CD14-positive monocyte (primary cell): ENCODE measurements at regions not wholly inside any gene's neighbourhood (a gene's known extent, or its start where the extent isn't known, plus 50 kb on each side); places are given as distances from the start of the nearest gene placed in this dataset.

Source experiments
- DNase-seq, 3 donors: peaks; one replicate each; pipeline ENCODE4 v3.0.0-alpha.2; 2011 to 2022
- H2AFZ ChIP-seq: 2 replicates; pipeline ENCODE4 v1.6.0; 2012; ENCODE audit warnings: mild to moderate bottlenecking, low read depth, low read length, inconsistent platforms; ENCODE audit not compliant: insufficient read depth, poor library complexity, severe bottlenecking
- H3K27ac ChIP-seq, 2 donors: 1 replicate in 1 of 2; 2 replicates in 1 of 2; pipeline ENCODE4 v1.5.1; 2012 to 2013; ENCODE audit warnings: low read length in 2 of 2, control low read depth in 1 of 2, inconsistent platforms in 1 of 2, low read depth in 1 of 2, mild to moderate bottlenecking in 1 of 2
- H3K27me3 ChIP-seq, 2 donors: one replicate each; pipeline versions ENCODE4 v1.6.0 to v1.6.1; 2011 to 2013; ENCODE audit warnings: low read length in 2 of 2; ENCODE audit not compliant: control insufficient read depth in 2 of 2, insufficient read depth in 2 of 2
- H3K36me3 ChIP-seq, 2 donors: replicated peaks in 1 of 2; 1 replicate in 1 of 2; 2 replicates in 1 of 2; pipeline versions ENCODE4 v1.5.1 to v1.6.1; 2012 to 2013; ENCODE audit warnings: low read length in 2 of 2, control low read depth in 1 of 2, inconsistent platforms in 1 of 2, mild to moderate bottlenecking in 1 of 2; ENCODE audit not compliant: insufficient read depth in 2 of 2, control insufficient read depth in 1 of 2
- H3K4me1 ChIP-seq, 2 donors: 1 replicate in 1 of 2; 2 replicates in 1 of 2; pipeline versions ENCODE4 v1.5.1 to v1.6.1; 2012 to 2013; ENCODE audit warnings: low read length in 2 of 2, control low read depth in 1 of 2, inconsistent platforms in 1 of 2, mild to moderate bottlenecking in 1 of 2, moderate library complexity in 1 of 2; ENCODE audit not compliant: insufficient read depth in 2 of 2, control insufficient read depth in 1 of 2
- H3K4me2 ChIP-seq: replicated peaks from 2 replicates; pipeline ENCODE3; 2012; ENCODE audit warnings: low read length, moderate library complexity, mild to moderate bottlenecking; ENCODE audit not compliant: poor library complexity, severe bottlenecking; ENCODE audit errors: extremely low read depth
- H3K4me3 ChIP-seq, 3 experiments: fragments of 200-600 bp in 1 of 3; sonication (generic) in 1 of 3; replicated peaks in 1 of 3; 1 replicate in 2 of 3; 2 replicates in 1 of 3; pipeline ENCODE4 v1.5.1; 2011 to 2013; ENCODE audit warnings: low read length in 3 of 3, mild to moderate bottlenecking in 3 of 3, control low read depth in 2 of 3, low read depth in 2 of 3, inconsistent platforms in 1 of 3, moderate library complexity in 1 of 3
- H3K79me2 ChIP-seq: 2 replicates; pipeline ENCODE4 v1.6.0; 2012; ENCODE audit warnings: mild to moderate bottlenecking, control low read depth, inconsistent platforms, low read length, moderate library complexity; ENCODE audit not compliant: insufficient read depth
- H3K9ac ChIP-seq: 2 replicates; pipeline ENCODE4 v1.6.0; 2017; ENCODE audit warnings: low read length, mild to moderate bottlenecking; ENCODE audit not compliant: insufficient read depth, poor library complexity, severe bottlenecking
- H3K9me3 ChIP-seq, 2 donors: replicated peaks in 1 of 2; 1 replicate in 1 of 2; 2 replicates in 1 of 2; pipeline versions ENCODE4 v1.5.1 to v1.6.1; 2012 to 2013; ENCODE audit warnings: low read length in 2 of 2, control low read depth in 1 of 2; ENCODE audit not compliant: control insufficient read depth in 1 of 2, insufficient read depth in 1 of 2
- H4K20me1 ChIP-seq: 2 replicates; pipeline ENCODE4 v1.6.0; 2012; ENCODE audit warnings: mild to moderate bottlenecking, low read length, control low read depth, moderate library complexity; ENCODE audit not compliant: insufficient read depth
- H3K27ac Mint-ChIP-seq, 7 donors: one replicate each; pipeline ENCODE4 v1.8.0; 2020; ENCODE audit warnings: mild to moderate bottlenecking in 7 of 7, mixed read lengths in 7 of 7, moderate library complexity in 6 of 7, inconsistent platforms in 2 of 7
- H3K27me3 Mint-ChIP-seq, 3 donors: one replicate each; pipeline ENCODE4 v1.8.0; 2021 to 2022; ENCODE audit warnings: low read depth in 3 of 3, mild to moderate bottlenecking in 3 of 3, mixed read lengths in 3 of 3, moderate library complexity in 3 of 3, inconsistent platforms in 1 of 3
- H3K36me3 Mint-ChIP-seq, 2 donors: one replicate each; pipeline ENCODE4 v1.8.0; 2020; ENCODE audit warnings: mixed read lengths in 2 of 2, inconsistent platforms in 1 of 2, mild to moderate bottlenecking in 1 of 2
- H3K4me1 Mint-ChIP-seq: one replicate; pipeline ENCODE4 v1.8.0; 2020; ENCODE audit warnings: mild to moderate bottlenecking, mixed read lengths
- H3K4me3 Mint-ChIP-seq, 2 donors: one replicate each; pipeline ENCODE4 v1.8.0; 2020; ENCODE audit warnings: mild to moderate bottlenecking in 2 of 2, mixed read lengths in 2 of 2, moderate library complexity in 1 of 2
- H3K9me3 Mint-ChIP-seq, 7 donors: one replicate each; pipeline ENCODE4 v1.8.0; 2020 to 2022; ENCODE audit warnings: mixed read lengths in 7 of 7, mild to moderate bottlenecking in 6 of 7, moderate library complexity in 6 of 7, inconsistent platforms in 2 of 7
- CTCF ChIP-seq: fragments of 200-600 bp; IDR thresholded peaks from one replicate; pipeline ENCODE4 v1.8.0; 2022; ENCODE audit warnings: antibody characterized with exemption, mild to moderate bottlenecking
- WGBS: methylation state at CpG from one replicate; pipeline ENCODE4 v1.1.5; 2013; ENCODE audit warnings: missing lambda C conversion rate; ENCODE audit not compliant: insufficient coverage; 5-methylcytosine and 5-hydroxymethylcytosine counted together
- intact Hi-C, 2 donors: fragments of 100-400 bp; cut with micrococcal nuclease; formaldehyde crosslinking; loops; one replicate each; pipeline versions ENCODE4 v1.15.0 to v1.15.1; 2023

GRCh38 chr11:59292611-59293010 lies 66.1 kb upstream of the OR5AN1 start:
- Mint-ChIP-seq H3K4me3 (no peak overlapping the region), H3K4me1 (peaks cover 24% of the 10 kb centered on the region), H3K27ac (no peak overlapping the region), H3K27me3 (peaks cover 0 to 5% (median 1%) of the 10 kb centered on the region in 3 donors), H3K36me3 (peaks cover 1 to 2% of the 10 kb centered on the region in 2 donors), H3K9me3 (peaks cover 0 to 5% (median 2%) of the 10 kb centered on the region in 7 donors)
- H3K4me3 ChIP-seq, result no peak overlapping the region
- WGBS, result no CpG with 5 or more reads among the region's 3 CpGs
- peaks cover 22 to 26% of the 10 kb centered on the region in 2 donors for H3K4me1 ChIP-seq
- no peaks in the 10 kb centered on the region for H4K20me1 ChIP-seq
- intact Hi-C loops, result loop anchor here in 1 of 2 donors (5.0 kb wide), 1 partner anchor 140 kb away; no protein-coding TSS in a partner anchor
- H3K27me3 ChIP-seq, result no peaks in the 10 kb centered on the region
- DNase-seq, result no peak
- TF ChIP-seq CTCF, result no peak
- no peaks in the 10 kb centered on the region for H3K79me2 ChIP-seq
- H3K9me3 ChIP-seq, result no peaks in the 10 kb centered on the region
- no peak overlapping the region for H3K4me2 ChIP-seq
- H3K27ac ChIP-seq, result no peak overlapping the region
- no peaks in the 10 kb centered on the region for H3K36me3 ChIP-seq
- no peak overlapping the region for H3K9ac ChIP-seq
- no peak overlapping the region for H2AFZ ChIP-seq

GRCh38 chr11:59291228-59291627 lies 67.5 kb upstream of the OR5AN1 start:
- Mint-ChIP-seq H3K27me3 (peaks cover 0 to 6% (median 1%) of the 10 kb centered on the region in 3 donors), H3K4me1 (peaks cover 36% of the 10 kb centered on the region), H3K36me3 (peaks cover 0 to 2% of the 10 kb centered on the region in 2 donors), H3K9me3 (peaks cover 0 to 5% (median 0%) of the 10 kb centered on the region in 7 donors), H3K4me3 (no peak overlapping the region), H3K27ac (no peak overlapping the region)
- intact Hi-C loops, result loop anchor here in 1 of 2 donors (5.0 kb wide), 1 partner anchor 141 kb away; no protein-coding TSS in a partner anchor
- Histone ChIP-seq H3K36me3 (no peaks in the 10 kb centered on the region), H3K79me2 (no peaks in the 10 kb centered on the region), H3K27ac (no peak overlapping the region), H3K4me3 (no peak overlapping the region), H3K4me1 (peaks cover 27 to 37% of the 10 kb centered on the region in 2 donors), H3K27me3 (no peaks in the 10 kb centered on the region), H2AFZ (no peak overlapping the region), H4K20me1 (no peaks in the 10 kb centered on the region), H3K9ac (no peak overlapping the region), H3K4me2 (no peak overlapping the region), H3K9me3 (no peaks in the 10 kb centered on the region)
- no peak for TF ChIP-seq CTCF
- WGBS, result 100% methylated on average over 1 of the region's 3 CpGs
- DNase-seq, result no peak
